HFF-Myc (cell line): ENCODE measurements at regions not wholly inside any gene's neighbourhood (a gene's known extent, or its start where the extent isn't known, plus 50 kb on each side); places are given as distances from the start of the nearest gene placed in this dataset.

Source experiments
- DNase-seq: peaks from one replicate; pipeline ENCODE4 v3.0.0-alpha.2; 2011; ENCODE audit warnings: low read depth; ENCODE audit errors: extremely low read depth
- H3K4me3 ChIP-seq: replicated peaks from 2 replicates; pipeline ENCODE4 v1.5.1; 2011; ENCODE audit warnings: low read depth, mild to moderate bottlenecking, control low read depth, low read length
- TF ChIP-seq, protein P1 (sequence below): IDR thresholded peaks from 2 replicates; pipeline ENCODE4 v1.5.1; 2012; ENCODE audit warnings: mild to moderate bottlenecking, low read depth, low read length, control low read depth; ENCODE audit errors: missing control alignments

DNA sequence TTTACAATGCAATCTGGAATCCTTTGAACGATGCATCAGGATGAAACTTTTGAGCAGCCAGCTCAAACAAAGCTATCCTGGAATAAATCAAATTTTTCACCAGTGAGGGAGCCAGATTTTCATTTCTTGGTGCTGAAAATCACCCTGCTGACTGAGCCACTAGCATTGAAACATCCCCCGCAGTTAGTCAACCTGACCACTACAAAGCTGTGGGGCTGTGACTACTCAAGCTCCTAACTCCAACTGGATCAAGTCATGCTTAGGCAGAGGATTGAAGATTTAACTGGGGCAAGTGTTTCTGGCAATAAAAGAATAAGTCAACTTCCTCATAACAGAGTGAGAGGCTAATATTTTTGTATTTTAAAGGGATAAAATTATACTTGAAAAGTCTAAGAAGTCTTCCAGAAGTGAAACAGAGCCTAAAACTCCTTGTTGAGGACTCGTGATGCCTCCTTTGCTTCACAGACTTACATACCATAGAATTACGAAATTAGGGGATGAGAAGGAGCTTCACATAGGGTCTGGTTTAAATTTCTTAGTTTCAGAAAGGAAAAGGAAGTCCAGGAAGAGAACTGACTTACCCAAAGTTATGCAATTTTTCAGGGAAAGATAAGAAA, 177.8 kb downstream of the SERPINI1 start:
- DNase-seq = no peak
- H3K4me3 ChIP-seq = no peak overlapping the region
- TF ChIP-seq, protein P1, sequence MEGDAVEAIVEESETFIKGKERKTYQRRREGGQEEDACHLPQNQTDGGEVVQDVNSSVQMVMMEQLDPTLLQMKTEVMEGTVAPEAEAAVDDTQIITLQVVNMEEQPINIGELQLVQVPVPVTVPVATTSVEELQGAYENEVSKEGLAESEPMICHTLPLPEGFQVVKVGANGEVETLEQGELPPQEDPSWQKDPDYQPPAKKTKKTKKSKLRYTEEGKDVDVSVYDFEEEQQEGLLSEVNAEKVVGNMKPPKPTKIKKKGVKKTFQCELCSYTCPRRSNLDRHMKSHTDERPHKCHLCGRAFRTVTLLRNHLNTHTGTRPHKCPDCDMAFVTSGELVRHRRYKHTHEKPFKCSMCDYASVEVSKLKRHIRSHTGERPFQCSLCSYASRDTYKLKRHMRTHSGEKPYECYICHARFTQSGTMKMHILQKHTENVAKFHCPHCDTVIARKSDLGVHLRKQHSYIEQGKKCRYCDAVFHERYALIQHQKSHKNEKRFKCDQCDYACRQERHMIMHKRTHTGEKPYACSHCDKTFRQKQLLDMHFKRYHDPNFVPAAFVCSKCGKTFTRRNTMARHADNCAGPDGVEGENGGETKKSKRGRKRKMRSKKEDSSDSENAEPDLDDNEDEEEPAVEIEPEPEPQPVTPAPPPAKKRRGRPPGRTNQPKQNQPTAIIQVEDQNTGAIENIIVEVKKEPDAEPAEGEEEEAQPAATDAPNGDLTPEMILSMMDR = no peak

DNA sequence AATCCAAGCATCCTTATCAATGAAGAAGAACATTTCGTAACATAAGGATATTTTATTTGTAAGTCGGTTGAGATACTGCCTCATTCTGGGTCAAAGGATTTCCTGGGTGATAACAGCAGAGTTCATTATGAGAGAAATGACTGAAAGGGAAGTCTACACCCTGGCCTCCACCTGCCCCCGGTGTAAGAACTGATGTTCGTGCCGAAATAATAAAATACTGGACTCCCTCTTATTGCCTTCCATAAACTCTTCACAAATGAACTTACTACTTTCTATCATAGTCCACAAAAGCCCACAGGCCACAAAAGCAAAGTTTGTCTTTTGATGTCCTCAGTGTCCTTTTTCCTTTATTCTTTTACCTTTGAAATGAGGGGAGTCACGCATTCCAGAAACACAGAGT, 174.4 kb downstream of the SERPINI1 start:
- TF ChIP-seq, protein P1 = no peak
- DNase-seq = no peak
- no peak overlapping the region for H3K4me3 ChIP-seq

DNA sequence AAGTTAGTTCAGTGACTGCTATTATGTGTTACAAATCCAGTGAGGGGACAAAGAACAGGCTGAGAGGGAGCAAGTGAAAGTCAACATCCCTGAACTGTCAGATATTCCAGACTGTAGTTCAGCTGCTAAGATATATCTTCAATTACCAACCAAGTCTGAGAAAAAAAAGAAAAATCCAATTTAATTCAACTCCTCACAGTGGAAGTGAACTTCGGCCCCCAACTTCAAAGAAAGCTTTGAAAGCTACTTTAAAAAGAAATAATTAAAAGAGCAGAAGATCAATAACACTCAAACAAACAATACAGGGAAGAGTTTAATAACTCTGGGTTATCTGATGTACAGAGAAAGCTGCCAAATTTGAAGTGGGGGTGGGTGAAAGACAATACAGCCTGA, 174.0 kb downstream of the SERPINI1 start:
- TF ChIP-seq, protein P1 = no peak
- no peak for DNase-seq
- H3K4me3 ChIP-seq = no peak overlapping the region

DNA sequence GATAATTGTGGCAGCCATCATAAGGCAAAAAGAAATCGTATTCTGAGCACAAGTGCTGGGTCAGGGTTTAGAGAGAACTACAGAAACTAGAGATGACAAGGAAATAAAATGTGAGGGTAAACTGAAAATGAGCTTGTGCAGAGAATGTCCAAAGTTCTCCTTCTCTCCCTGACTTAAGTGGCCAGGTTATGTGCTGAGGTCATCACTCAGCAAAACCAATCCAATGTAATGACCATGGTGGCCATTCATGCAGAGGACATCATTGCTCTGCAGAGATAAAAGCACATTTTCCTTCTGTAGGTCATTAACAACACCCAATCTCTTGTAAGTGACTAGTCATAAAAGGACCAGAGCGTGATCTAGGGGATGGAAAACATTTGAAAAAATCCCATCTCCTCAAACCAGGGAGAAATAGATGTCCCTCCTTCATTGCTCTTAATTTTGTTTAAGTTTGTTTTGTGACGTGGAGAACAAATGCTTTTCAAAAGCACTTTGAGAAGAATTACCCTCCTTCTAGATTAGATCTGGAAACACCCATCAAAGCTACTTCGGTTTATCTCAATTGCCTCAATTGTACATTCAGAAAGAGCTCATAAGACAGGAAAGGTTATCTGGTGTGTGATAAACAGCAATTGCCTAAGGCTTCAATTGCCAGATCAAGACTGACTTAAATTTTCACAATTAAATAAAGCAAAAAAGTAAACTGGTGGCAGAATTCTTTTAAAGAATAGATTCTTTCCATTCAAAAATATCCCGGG, 173.4 kb downstream of the SERPINI1 start:
- no peak overlapping the region for H3K4me3 ChIP-seq
- TF ChIP-seq, protein P1 = no peak
- no peak for DNase-seq

DNA sequence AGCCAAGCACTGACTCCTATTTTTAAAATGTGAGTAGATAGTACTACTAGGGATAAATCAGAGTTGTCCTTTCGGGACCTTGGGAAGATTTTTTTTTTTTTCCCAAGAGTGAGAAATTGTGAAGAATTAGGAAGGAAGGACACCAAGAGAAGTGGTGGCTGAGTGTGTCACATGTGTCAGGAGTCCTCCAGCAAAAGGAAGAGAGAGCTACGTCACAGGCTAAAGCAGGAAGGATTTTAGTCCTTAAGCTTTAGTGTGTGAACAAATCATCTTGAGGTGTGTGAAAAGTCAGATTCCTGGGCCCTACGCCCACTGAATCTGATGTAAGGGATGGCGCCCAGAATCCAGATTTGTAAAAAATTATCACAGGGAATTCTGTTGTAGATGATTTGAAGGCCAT, 172.7 kb downstream of the SERPINI1 start:
- H3K4me3 ChIP-seq = no peak overlapping the region
- DNase-seq = no peak
- TF ChIP-seq, protein P1 = no peak

DNA sequence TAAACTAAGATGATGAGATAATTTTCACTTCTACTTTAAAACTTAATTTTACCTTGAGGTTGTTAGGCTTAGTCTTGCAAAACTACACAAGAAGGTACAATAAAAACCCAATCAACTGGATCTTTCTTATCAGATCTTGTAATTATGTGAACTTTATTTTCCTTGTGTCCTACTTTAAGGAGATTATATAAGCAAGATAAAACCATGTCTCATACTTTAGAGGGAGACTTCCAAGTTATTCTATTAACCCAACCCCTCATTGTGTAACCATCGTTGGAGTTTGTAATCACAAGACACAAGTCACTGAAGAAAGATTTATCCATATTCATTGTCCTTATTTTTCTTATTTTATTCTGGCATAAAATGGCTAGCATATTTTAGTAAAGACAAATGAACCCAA, 165.6 kb downstream of the SERPINI1 start:
- no peak for DNase-seq
- no peak overlapping the region for H3K4me3 ChIP-seq
- TF ChIP-seq, protein P1 = no peak
